BE2C (cell line): ENCODE measurements at regions not wholly inside any gene's neighbourhood (a gene's known extent, or its start where the extent isn't known, plus 50 kb on each side); places are given as distances from the start of the nearest gene placed in this dataset.

Experiments
- DNase-seq: peaks from one replicate; pipeline ENCODE4 v3.0.0-alpha.2; 2020
- H3K27me3 ChIP-seq: fragments of 250-450 bp; sonication (Bioruptor Pico); 2 replicates; pipeline ENCODE4 v1.5.1; 2020; ENCODE audit warnings: mild to moderate bottlenecking
- H3K36me3 ChIP-seq: fragments of 250-450 bp; sonication (Bioruptor Pico); 2 replicates; pipeline ENCODE4 v1.5.1; 2020; ENCODE audit warnings: mild to moderate bottlenecking
- H3K4me1 ChIP-seq: fragments of 250-450 bp; sonication (Bioruptor Pico); 2 replicates; pipeline ENCODE4 v1.5.1; 2020
- H3K4me3 ChIP-seq: 2 replicates; pipeline ENCODE4 v1.5.1; 2011; ENCODE audit warnings: low read depth, low read length
- H3K9me3 ChIP-seq: fragments of 250-450 bp; sonication (Bioruptor Pico); 2 replicates; pipeline ENCODE4 v1.5.1; 2020
- CTCF ChIP-seq: IDR thresholded peaks from 2 replicates; pipeline ENCODE4 v1.5.1; 2012; ENCODE audit warnings: mild to moderate bottlenecking, low read depth, low read length

- H3K4me3 ChIP-seq: no peak overlapping the region
- DNase-seq: no peak
- no peaks in the 10 kb centered on the region for H3K36me3 ChIP-seq
- no peak for TF ChIP-seq CTCF
- H3K4me1 ChIP-seq: no peaks in the 10 kb centered on the region
- no peaks in the 10 kb centered on the region for H3K9me3 ChIP-seq
- H3K27me3 ChIP-seq: no peaks in the 10 kb centered on the region
These were observed 108.2 kb downstream of the SKIDA1 start for GRCh38 chr10:21417172-21417712.

- DNase-seq: no peak
- no peak for TF ChIP-seq CTCF
- no peak overlapping the region for H3K4me3 ChIP-seq
- no peaks in the 10 kb centered on the region for H3K36me3 ChIP-seq
- no peaks in the 10 kb centered on the region for H3K4me1 ChIP-seq
- H3K27me3 ChIP-seq: no peaks in the 10 kb centered on the region
- H3K9me3 ChIP-seq: no peaks in the 10 kb centered on the region
These were observed 111.8 kb downstream of the SKIDA1 start for GRCh38 chr10:21413680-21414079.

GRCh38 chr10:21413268-21413667, 112.2 kb downstream of the SKIDA1 start:
- no peak for TF ChIP-seq CTCF
- Histone ChIP-seq H3K4me3 (no peak overlapping the region), H3K36me3 (no peaks in the 10 kb centered on the region), H3K27me3 (no peaks in the 10 kb centered on the region), H3K9me3 (no peaks in the 10 kb centered on the region), H3K4me1 (no peaks in the 10 kb centered on the region)
- DNase-seq: no peak

- H3K4me1 ChIP-seq: no peaks in the 10 kb centered on the region
- H3K36me3 ChIP-seq: no peaks in the 10 kb centered on the region
- no peaks in the 10 kb centered on the region for H3K9me3 ChIP-seq
- H3K27me3 ChIP-seq: no peaks in the 10 kb centered on the region
- no peak for DNase-seq
- H3K4me3 ChIP-seq: no peak overlapping the region
- TF ChIP-seq CTCF: no peak
These were observed 118.8 kb downstream of the SKIDA1 start for GRCh38 chr10:21406595-21407193.

- no peak overlapping the region for H3K4me3 ChIP-seq
- H3K9me3 ChIP-seq: no peaks in the 10 kb centered on the region
These were observed 119.5 kb downstream of the SKIDA1 start for GRCh38 chr10:21405981-21406380.

More at GRCh38 chr10:21405981-21406380, 119.5 kb downstream of the SKIDA1 start:
- no peak for DNase-seq
- TF ChIP-seq CTCF: no peak
- H3K4me1 ChIP-seq: no peaks in the 10 kb centered on the region
- no peaks in the 10 kb centered on the region for H3K36me3 ChIP-seq
- no peaks in the 10 kb centered on the region for H3K27me3 ChIP-seq
